RPMI7951 (cell line): ENCODE measurements at regions not wholly inside any gene's neighbourhood (a gene's known extent, or its start where the extent isn't known, plus 50 kb on each side); places are given as distances from the start of the nearest gene placed in this dataset.
"Not testable (repeated sequence)": the region's sequence is repeated elsewhere in the genome, so short reads cannot be mapped to it uniquely, and the experiment has no call there.

Experiments
- DNase-seq: peaks from one replicate; pipeline ENCODE4 v3.0.0-alpha.2; 2012; ENCODE audit warnings: low read depth

GRCh38 chr4:156176896-156177295, 223.2 kb upstream of the CTSO start:
- no peak for DNase-seq

- DNase-seq = no peak
Observed at GRCh38 chr4:156173937-156174336, 220.3 kb upstream of the CTSO start.

DNA sequence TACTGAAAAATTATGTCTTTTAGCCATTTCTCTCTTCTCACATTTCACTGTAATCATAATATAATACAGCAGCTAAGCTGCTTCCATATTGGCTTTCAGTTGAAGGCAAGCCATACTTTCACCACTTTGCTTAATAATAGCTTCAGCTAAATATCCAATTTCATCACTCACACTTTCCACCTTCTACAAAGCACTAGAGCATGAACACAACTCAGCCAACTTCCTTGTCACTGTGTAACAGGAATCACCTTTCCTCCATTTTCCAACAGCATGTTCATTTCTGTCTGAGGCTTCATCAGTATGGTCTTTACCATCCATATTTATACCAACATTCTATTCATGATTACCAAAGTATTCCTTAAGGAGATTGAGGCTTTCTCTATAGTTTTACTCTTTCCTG, 219.8 kb upstream of the CTSO start:
- no peak for DNase-seq

GRCh38 chr4:156169861-156170260, 216.2 kb upstream of the CTSO start:
- peak; percentile 14 for DNase-seq

GRCh38 chr4:156169011-156169410, 215.3 kb upstream of the CTSO start:
- DNase-seq = peak; percentile 92

- DNase-seq = no peak
Observed at GRCh38 chr4:156168288-156168687, 214.6 kb upstream of the CTSO start.

- no peak for DNase-seq
Observed at GRCh38 chr4:156158747-156159146, 205.1 kb upstream of the CTSO start.

DNA sequence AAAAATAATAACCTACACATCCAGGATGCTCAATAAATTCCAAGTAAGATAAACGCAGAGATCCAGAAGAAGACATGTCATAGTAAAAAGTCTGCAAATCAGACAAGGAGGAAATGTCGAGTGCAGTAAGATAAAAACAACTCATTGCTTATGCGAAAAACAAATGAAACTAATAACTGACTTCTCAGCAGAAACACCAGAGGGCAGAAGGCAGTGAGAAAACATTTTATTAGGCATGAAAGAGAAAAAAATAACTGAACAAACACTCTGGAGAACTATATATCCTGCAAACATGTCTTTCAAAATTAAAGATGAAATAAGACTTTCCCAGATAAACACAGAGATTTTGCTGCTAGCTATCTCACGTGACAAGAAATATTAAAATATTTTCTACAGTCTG, 201.3 kb upstream of the CTSO start:
- no peak for DNase-seq

DNA sequence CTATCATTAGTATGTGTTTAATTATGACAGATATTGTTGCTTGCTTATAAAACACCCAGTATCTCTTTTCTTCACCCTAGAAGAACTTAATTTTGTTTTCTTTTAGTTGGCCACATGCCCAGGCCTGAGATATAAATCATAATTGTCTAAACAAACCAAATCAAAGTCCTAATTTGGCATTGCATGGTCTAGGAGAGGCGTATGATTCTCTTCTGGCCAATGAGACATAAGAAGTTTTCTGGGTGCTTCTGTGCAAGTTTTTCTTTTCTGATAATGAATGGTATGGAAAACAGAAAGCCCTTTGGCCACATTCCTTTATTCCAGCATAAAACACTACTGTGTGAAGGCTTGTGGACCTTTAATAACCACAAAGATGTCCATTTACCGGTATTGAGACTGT, 192.9 kb upstream of the CTSO start:
- peak; percentile 5 for DNase-seq

GRCh38 chr4:156144961-156145360, 191.3 kb upstream of the CTSO start:
- no peak for DNase-seq

DNA sequence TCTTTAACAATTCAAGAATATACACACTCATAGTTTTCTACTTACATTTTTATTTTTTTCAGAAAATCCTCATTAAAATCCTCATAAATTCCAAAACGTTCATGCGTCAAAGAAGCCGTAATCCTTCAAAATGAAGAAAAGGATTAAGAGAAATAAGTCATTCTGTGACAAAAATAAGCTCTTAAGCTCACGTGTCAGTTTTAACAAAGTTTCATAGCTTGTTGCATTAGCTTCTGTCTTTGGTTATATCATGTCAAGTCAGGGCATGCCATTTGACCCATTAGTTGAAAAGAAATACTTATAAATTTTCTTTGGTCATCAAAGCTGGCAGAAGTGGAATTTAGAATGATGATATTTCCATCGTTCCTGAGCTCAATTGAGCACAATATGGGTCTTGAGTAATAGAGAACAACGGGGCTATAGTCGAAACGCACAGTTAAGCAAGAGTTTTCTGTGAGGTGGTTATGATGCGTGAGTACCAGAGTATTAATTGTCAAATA, 185.2 kb upstream of the CTSO start:
- no peak for DNase-seq

- no peak for DNase-seq
Observed at GRCh38 chr4:156137679-156138473, 184.2 kb upstream of the CTSO start.

GRCh38 chr4:156132196-156132595, 178.5 kb upstream of the CTSO start:
- no peak for DNase-seq

DNA sequence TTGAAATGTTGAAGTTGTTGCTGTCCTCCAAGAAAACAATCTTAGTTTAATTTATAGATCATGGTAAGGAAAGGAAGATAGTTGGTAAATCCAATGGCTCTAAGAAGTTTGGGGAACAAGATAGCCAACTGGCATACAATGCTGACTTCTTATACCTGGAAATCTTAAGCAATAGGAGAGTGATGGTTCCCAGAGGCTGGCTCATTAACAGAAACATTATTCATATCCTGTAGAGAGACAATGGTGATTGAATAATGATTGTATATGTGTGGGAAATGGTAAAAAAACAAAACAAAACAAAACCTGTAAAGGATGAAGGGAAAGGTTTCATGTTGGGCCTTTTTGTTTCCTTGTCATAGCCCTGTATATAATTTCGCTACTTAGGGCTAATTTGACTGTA, 174.9 kb upstream of the CTSO start:
- DNase-seq = no peak

GRCh38 chr4:156118507-156119220, 165.0 kb upstream of the CTSO start:
- no peak for DNase-seq

DNA sequence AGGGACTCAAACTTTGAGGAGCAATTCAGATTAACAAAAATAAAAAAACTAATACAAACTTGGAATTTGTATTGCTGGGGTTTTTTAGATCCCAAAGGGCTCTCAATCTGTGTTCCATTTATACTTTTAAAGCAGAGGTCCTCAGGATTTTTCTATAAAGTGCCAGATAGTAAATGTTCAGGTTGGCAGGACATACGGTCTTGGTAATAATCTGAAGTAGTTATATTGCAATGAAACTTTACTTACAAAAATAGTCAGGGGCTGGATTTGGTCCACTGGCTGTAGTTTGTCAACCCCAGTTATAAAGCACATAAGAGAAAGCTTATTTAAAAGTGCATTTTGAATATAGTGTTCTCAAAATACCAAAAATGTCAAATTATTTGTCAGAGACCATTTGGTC, 164.1 kb upstream of the CTSO start:
- DNase-seq = no peak

GRCh38 chr4:156116991-156117390, 163.3 kb upstream of the CTSO start:
- DNase-seq = no peak

DNA sequence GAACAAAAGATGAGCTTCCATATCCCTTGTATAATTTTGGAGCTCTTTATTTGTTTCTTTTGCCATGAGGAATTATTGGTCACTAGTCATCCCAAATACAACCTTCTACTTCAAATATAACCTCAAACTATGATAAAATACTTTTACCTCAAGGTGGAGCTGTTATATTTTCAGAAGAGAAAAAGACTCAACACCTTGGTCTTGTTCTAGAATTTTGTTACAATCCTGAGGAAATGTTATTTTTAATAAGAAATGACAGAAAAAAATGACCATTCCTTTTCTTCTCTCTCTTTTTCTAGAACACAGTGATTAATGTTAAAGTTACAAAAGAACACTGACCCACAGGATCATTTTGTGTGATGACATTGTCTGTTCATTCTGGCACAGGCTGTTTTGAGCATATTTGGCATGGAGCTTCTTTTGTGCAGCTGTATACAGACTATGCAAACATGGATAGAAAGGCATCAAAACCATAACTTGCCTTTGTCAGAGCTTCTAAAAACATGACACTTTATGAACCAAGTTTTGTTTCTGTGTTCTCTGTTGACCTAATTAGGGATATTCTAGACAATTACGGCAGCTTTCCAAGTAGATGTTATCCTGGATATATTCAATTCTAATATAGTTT, 159.6 kb upstream of the CTSO start:
- DNase-seq = peak; percentile 2

- no peak for DNase-seq
Observed at GRCh38 chr4:156111686-156112085, 158.0 kb upstream of the CTSO start.

DNA sequence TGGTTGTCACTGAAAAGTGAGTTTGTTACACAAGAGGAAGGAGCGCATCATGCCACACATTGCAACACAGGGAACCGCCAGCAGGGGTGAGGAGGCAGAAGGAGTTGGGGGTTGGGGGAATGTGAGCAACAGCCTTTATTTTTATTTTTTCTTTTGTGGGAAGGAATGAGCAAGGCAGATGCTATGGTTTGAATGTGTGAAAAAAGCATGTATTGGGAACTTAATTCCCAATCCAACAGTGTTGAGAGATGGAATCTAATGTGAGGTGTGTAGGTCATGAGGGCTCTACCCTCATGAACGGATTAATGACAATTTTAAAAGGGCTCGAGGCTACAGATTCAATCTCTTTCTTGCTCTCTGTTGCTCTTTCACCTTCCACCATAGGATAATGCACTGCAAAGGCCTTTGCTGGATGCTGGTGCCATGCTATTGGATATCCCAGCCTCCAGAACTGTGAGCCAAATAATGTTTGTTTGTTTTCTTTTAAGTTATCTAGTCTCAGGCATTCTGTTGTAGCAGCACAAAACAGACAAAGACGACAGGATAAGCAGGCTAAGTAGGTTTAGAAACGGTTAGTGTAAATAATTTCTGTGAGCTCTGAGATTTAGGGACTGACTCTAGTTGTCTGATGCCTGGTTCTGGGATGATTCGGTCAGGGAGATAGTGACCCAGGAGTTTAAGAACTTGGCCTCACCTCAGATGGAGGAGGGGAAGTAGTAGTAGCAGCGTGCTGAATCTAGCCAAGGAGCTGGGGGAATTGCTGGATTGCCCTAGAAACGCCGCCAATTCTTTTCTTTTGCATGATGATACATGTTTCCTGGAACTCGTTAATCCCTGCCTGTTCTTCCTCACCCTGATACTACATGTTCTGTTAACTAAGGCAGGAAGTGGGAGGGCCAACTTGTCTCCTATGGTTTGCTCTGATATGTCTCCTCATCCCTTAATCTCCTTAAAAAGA, 156.6 kb upstream of the CTSO start:
- peak; percentile 17 for DNase-seq

DNA sequence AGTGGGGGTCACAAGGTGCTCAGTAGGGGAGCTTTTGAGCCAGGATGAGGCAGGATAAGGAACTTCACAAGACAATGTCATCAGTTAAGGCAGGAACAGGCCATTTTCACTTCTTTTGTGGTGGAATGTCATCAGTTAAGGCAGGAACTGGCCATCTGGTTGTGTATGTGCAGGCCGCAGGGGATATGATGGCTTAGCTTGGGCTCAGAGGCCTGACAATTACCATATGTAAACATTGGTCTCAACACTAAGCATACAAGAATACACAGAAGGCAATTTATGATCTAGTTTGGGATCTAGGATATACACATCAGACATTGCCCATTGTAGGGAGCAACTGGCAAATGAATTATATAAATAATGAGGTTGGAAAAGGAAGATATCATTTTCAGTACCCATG, 155.4 kb upstream of the CTSO start:
- not testable (repeated sequence) for DNase-seq

DNA sequence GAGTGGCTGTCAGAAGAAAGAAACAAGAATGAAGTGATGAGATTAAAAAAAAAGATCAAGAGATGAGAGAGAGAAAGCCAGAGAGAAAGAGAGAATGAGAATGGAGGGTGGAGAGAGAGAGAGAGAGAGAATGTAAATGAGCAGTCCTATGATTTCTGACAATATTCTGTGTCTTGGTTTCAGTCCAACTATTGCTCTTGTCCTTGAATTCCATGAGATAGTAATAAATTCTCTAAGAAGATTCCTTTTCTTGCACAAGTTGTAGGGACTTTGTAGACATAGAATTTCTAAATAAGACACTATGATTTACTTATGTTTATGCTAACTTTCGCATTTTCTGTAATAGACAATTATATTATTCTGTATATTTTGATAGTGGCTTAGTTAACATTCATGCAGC, 149.6 kb upstream of the CTSO start:
- no peak for DNase-seq
